A673 (cell line): ENCODE measurements at regions not wholly inside any gene's neighbourhood (a gene's known extent, or its start where the extent isn't known, plus 50 kb on each side); places are given as distances from the start of the nearest gene placed in this dataset.

ENCODE experiments used
- BruUV-seq: library from RNA; stranded (reverse); fragments of 400-500 nt; replicated peaks from 2 replicates; lab custom pipeline; 2021; lab: Mats Ljungman, UMichigan
- CTCF ChIA-PET: fragments of 300-600 bp; sonication (Branson Sonifier 250); formaldehyde crosslinking; loops from one replicate; lab custom pipeline; 2022; ENCODE audit warnings: antibody characterized with exemption; lab: Charles Lee
- POLR2A ChIA-PET: fragments of 300-600 bp; sonication (Branson Sonifier 250); formaldehyde crosslinking; loops from one replicate; lab custom pipeline; 2022; ENCODE audit warnings: antibody characterized with exemption; ENCODE audit not compliant: low non-redundant PET; lab: Charles Lee
- DNase-seq: peaks from one replicate; pipeline ENCODE4 v3.0.0-alpha.2; 2015; ENCODE audit warnings: low spot score
- H3K27ac ChIP-seq: fragments of 200-600 bp; sonication (generic); 2 replicates; pipeline ENCODE4 v1.5.1; 2016; ENCODE audit warnings: mixed run types, low read depth, mild to moderate bottlenecking, mixed read lengths, antibody characterized with exemption, low read length; ENCODE audit not compliant: poor library complexity, severe bottlenecking
- H3K27me3 ChIP-seq: fragments of 200-600 bp; sonication (generic); replicated peaks from 2 replicates; pipeline ENCODE4 v1.6.1; 2017; ENCODE audit warnings: mixed run types, low read depth, mild to moderate bottlenecking, mixed read lengths, antibody characterized with exemption, low read length; ENCODE audit not compliant: insufficient read depth, poor library complexity
- H3K36me3 ChIP-seq: fragments of 200-600 bp; sonication (generic); 2 replicates; pipeline ENCODE4 v1.6.1; 2016; ENCODE audit warnings: mixed run types, mild to moderate bottlenecking, mixed read lengths, antibody characterized with exemption, low read length; ENCODE audit not compliant: insufficient read depth, poor library complexity, severe bottlenecking
- H3K4me1 ChIP-seq: fragments of 200-600 bp; sonication (generic); 2 replicates; pipeline ENCODE4 v1.6.1; 2017; ENCODE audit warnings: mixed run types, mild to moderate bottlenecking, mixed read lengths, antibody characterized with exemption, low read length; ENCODE audit not compliant: insufficient read depth, poor library complexity, severe bottlenecking
- H3K4me3 ChIP-seq: fragments of 200-600 bp; sonication (generic); 2 replicates; pipeline ENCODE4 v1.5.1; 2016; ENCODE audit warnings: low read depth, mixed run types, mild to moderate bottlenecking, mixed read lengths, low read length; ENCODE audit not compliant: poor library complexity, severe bottlenecking
- H3K9me3 ChIP-seq: fragments of 200-600 bp; sonication (generic); 2 replicates; pipeline ENCODE4 v1.6.1; 2016; ENCODE audit warnings: mixed run types, low read depth, mild to moderate bottlenecking, mixed read lengths, antibody characterized with exemption, low read length; ENCODE audit not compliant: poor library complexity, severe bottlenecking
- EZH2 ChIP-seq: fragments of 200-600 bp; sonication (generic); IDR thresholded peaks from 2 replicates; pipeline ENCODE4 v1.6.1; 2017; ENCODE audit warnings: borderline replicate concordance, low read depth, mild to moderate bottlenecking, mixed read lengths, antibody characterized with exemption, low read length; ENCODE audit not compliant: poor library complexity, severe bottlenecking
- intact Hi-C: fragments of 100-400 bp; cut with micrococcal nuclease; formaldehyde crosslinking; loops from one replicate; pipeline ENCODE4 v1.10.0; 2022; ENCODE audit not compliant: unreplicated experiment
- TF ChIP-seq, protein P1 (sequence below): fragments of 300-800, 200-600 bp; sonication (generic); conservative IDR thresholded peaks from 2 replicates; pipeline ENCODE4 v1.5.1; 2017; ENCODE audit warnings: low read depth, mild to moderate bottlenecking, antibody characterized with exemption, low read length, moderate library complexity, mixed read lengths

DNA sequence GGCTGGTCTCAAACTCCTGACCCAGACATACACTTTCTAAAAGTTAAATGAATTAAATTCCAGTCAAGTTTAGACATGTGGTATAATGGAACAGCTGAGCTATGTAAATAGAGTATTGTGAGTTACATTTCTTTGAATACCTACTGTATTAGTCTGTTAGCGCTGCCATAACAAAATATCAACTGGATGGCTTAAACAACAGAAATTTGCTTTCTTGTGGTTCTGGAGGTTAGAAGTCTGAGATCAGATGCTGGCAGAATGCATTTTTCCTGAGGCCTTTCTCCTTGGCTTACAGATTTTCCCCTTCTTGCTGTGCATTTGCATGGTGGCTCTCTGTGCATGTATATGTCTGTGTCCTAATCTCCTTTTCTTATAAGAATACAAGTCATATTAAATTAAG lies 101.5 kb upstream of the TGFBR2 start:
- Histone ChIP-seq H3K27me3 (no peaks in the 10 kb centered on the region), H3K36me3 (no peaks in the 10 kb centered on the region), H3K4me3 (no peak overlapping the region), H3K4me1 (no peaks in the 10 kb centered on the region), H3K9me3 (no peaks in the 10 kb centered on the region), H3K27ac (no peak overlapping the region)
- ChIA-PET POLR2A (no interaction called here), CTCF (no interaction called here)
- no TSS peak for BruUV-seq
- intact Hi-C loops = no loop called here
- TF ChIP-seq, protein P1, sequence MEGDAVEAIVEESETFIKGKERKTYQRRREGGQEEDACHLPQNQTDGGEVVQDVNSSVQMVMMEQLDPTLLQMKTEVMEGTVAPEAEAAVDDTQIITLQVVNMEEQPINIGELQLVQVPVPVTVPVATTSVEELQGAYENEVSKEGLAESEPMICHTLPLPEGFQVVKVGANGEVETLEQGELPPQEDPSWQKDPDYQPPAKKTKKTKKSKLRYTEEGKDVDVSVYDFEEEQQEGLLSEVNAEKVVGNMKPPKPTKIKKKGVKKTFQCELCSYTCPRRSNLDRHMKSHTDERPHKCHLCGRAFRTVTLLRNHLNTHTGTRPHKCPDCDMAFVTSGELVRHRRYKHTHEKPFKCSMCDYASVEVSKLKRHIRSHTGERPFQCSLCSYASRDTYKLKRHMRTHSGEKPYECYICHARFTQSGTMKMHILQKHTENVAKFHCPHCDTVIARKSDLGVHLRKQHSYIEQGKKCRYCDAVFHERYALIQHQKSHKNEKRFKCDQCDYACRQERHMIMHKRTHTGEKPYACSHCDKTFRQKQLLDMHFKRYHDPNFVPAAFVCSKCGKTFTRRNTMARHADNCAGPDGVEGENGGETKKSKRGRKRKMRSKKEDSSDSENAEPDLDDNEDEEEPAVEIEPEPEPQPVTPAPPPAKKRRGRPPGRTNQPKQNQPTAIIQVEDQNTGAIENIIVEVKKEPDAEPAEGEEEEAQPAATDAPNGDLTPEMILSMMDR = no peak
- TF ChIP-seq EZH2 = no peak
- DNase-seq = no peak

DNA sequence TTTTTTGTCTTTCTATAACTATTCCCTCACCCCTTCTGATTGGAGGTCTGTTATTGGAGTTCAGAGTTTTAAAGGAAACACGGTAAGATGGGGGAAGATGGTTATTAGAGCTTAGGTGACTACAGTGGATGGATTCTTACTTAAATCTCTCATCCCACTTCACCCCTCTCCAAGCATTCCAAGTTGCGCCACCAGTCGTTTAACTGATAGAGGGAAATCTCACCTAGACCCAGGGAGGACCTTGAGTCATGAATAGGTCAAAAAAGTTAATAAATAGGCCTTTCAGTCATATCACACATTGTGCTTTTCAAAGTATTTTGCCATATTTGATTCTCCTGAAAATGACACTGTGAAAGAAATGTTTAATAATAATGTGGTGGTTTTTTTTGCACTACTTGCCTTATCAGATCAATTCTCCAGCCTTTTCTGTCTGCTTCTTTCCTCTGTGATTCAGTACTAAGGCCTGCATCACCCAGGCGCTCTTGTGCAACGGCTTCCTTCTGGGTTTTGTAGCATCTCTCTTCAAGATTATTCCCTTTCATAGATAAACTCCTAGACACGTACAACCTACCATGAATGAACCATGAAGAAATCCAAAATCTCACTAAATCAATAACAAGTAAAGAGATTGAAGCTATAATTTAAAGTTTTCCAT lies 100.4 kb upstream of the TGFBR2 start:
- Histone ChIP-seq H3K36me3 (no peaks in the 10 kb centered on the region), H3K4me3 (no peak overlapping the region), H3K27ac (no peak overlapping the region), H3K4me1 (peaks cover 9% of the 10 kb centered on the region), H3K9me3 (no peaks in the 10 kb centered on the region), H3K27me3 (no peaks in the 10 kb centered on the region)
- intact Hi-C loops = no loop called here
- CTCF ChIA-PET = no interaction called here
- POLR2A ChIA-PET = no interaction called here
- DNase-seq = no peak
- no TSS peak for BruUV-seq
- TF ChIP-seq EZH2 = no peak
- TF ChIP-seq, protein P1 = no peak

DNA sequence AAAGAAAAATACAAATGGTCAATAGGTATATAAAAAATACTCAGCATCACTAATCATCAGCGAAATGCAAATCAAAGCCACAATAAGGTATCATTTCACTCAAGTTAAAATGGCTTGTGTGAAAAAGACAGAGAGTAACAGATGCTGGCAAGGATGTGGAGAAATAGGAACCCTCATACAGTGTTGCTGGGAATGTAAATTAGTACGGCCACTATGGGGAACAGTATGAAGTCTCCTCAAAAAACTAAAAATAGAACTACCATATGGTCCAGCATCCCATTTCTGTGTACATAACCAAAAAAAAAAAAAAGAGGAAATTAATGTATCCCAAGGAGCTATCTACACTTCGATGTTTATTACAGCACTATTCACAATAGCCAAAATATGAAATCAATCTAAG lies 98.1 kb upstream of the TGFBR2 start:
- DNase-seq = no peak
- ChIA-PET POLR2A (interaction anchor here (0.6 kb wide), 1 partner anchor 229 kb away, joined by 3 read pairs; no protein-coding TSS in a partner anchor), CTCF (no interaction called here)
- Histone ChIP-seq H3K4me1 (peaks cover 27% of the 10 kb centered on the region), H3K4me3 (no peak overlapping the region), H3K36me3 (no peaks in the 10 kb centered on the region), H3K27ac (no peak overlapping the region), H3K27me3 (no peaks in the 10 kb centered on the region), H3K9me3 (no peaks in the 10 kb centered on the region)
- intact Hi-C loops = no loop called here
- TF ChIP-seq EZH2 = no peak
- TF ChIP-seq, protein P1 = no peak
- BruUV-seq = no TSS peak
